Astrocyte (in vitro differentiated cells and primary cell): ENCODE measurements at regions not wholly inside any gene's neighbourhood (a gene's known extent, or its start where the extent isn't known, plus 50 kb on each side); places are given as distances from the start of the nearest gene placed in this dataset.

Experiments
- DNase-seq: peaks from one replicate; pipeline ENCODE4 v3.0.0-alpha.2; 2010; ENCODE audit warnings: low read depth
- FAIRE-seq: peaks from 2 replicates; lab custom pipeline; 2011; peaks lifted over from hg19 to GRCh38; lab: Jason Lieb, UNC
- H2AFZ ChIP-seq: 2 replicates; pipeline ENCODE4 v1.6.0; 2012; ENCODE audit warnings: low read depth, low read length, inconsistent platforms
- H3K27ac ChIP-seq: 2 replicates; pipeline ENCODE4 v1.5.1; 2011; ENCODE audit warnings: low read depth, low read length, inconsistent platforms
- H3K27me3 ChIP-seq: 2 replicates; pipeline ENCODE4 v1.6.0; 2011; ENCODE audit warnings: low read length, inconsistent platforms; ENCODE audit not compliant: insufficient read depth
- H3K36me3 ChIP-seq: 2 replicates; pipeline ENCODE4 v1.5.1; 2011; ENCODE audit warnings: low read length, inconsistent platforms; ENCODE audit not compliant: insufficient read depth
- H3K4me1 ChIP-seq: 2 replicates; pipeline ENCODE4 v1.5.1; 2011; ENCODE audit warnings: low read length, inconsistent platforms; ENCODE audit not compliant: insufficient read depth
- H3K4me2 ChIP-seq: 2 replicates; pipeline ENCODE4 v1.6.0; 2012; ENCODE audit warnings: low read length, inconsistent platforms
- H3K4me3 ChIP-seq: 2 replicates; pipeline ENCODE4 v1.5.1; 2011; ENCODE audit warnings: low read depth, mild to moderate bottlenecking, low read length, inconsistent platforms; ENCODE audit not compliant: insufficient read depth
- H3K79me2 ChIP-seq: 2 replicates; pipeline ENCODE4 v1.6.0; 2012; ENCODE audit warnings: mild to moderate bottlenecking, low read length, inconsistent platforms; ENCODE audit not compliant: insufficient read depth
- H3K9ac ChIP-seq: 2 replicates; pipeline ENCODE4 v1.6.0; 2012; ENCODE audit warnings: mild to moderate bottlenecking, low read length, inconsistent platforms
- H3K9me3 ChIP-seq: 2 replicates; pipeline ENCODE4 v1.5.1; 2012; ENCODE audit warnings: low read depth, mild to moderate bottlenecking, low read length, inconsistent platforms; ENCODE audit not compliant: insufficient read depth
- H4K20me1 ChIP-seq: 2 replicates; pipeline ENCODE4 v1.6.0; 2012; ENCODE audit warnings: low read length, inconsistent platforms; ENCODE audit not compliant: insufficient read depth
- H3K27ac Mint-ChIP-seq: one replicate; pipeline ENCODE4 v1.8.0; 2021; ENCODE audit warnings: mild to moderate bottlenecking, mixed read lengths; ENCODE audit not compliant: unreplicated experiment
- H3K27me3 Mint-ChIP-seq: one replicate; pipeline ENCODE4 v1.8.0; 2021; ENCODE audit warnings: low read depth, mixed read lengths; ENCODE audit not compliant: unreplicated experiment
- H3K36me3 Mint-ChIP-seq: one replicate; pipeline ENCODE4 v1.8.0; 2021; ENCODE audit warnings: low read depth, mixed read lengths; ENCODE audit not compliant: unreplicated experiment
- H3K4me1 Mint-ChIP-seq: one replicate; pipeline ENCODE4 v1.8.0; 2021; ENCODE audit warnings: low read depth, mixed read lengths; ENCODE audit not compliant: unreplicated experiment
- H3K4me3 Mint-ChIP-seq: one replicate; pipeline ENCODE4 v1.8.0; 2021; ENCODE audit warnings: mild to moderate bottlenecking, moderate library complexity, mixed read lengths; ENCODE audit not compliant: unreplicated experiment
- H3K9me3 Mint-ChIP-seq: one replicate; pipeline ENCODE4 v1.8.0; 2021; ENCODE audit warnings: mild to moderate bottlenecking, mixed read lengths; ENCODE audit not compliant: unreplicated experiment
- EZH2 ChIP-seq: IDR thresholded peaks from 2 replicates; pipeline ENCODE4 v1.6.1; 2012; ENCODE audit warnings: mild to moderate bottlenecking, low read length, inconsistent platforms; ENCODE audit not compliant: insufficient read depth
- TF ChIP-seq, protein P1 (sequence below): IDR thresholded peaks from 2 replicates; pipeline ENCODE4 v1.5.1; 2011; ENCODE audit warnings: low read depth, mild to moderate bottlenecking, inconsistent platforms, low read length, moderate library complexity; ENCODE audit not compliant: insufficient read depth

DNA sequence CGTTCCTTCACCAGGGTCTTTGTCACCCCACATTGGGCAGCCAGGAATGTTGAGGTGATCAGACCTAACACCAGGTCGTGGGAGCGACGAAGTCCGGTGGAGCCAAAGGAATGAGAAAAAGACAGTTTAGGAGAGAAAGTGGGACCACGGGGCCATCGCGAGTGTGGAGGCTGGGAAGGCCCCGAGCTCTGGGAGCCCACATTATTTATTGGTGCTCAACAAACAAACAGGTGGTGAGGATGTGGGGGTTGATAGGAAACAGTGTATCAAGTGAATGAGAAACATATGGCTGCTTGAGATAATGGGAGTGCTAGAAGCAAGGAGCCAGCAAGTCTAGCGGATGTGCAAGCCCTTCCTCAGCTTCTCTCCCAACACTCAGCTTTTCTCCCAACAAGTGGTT, 287.1 kb upstream of the SGK1 start:
- no peak overlapping the region for H2AFZ ChIP-seq
- H3K79me2 ChIP-seq, result no peaks in the 10 kb centered on the region
- no peak overlapping the region for H3K4me3 ChIP-seq
- DNase-seq, result no peak
- Mint-ChIP-seq H3K4me3 (no peak overlapping the region), H3K36me3 (peaks cover 4% of the 10 kb centered on the region), H3K27me3 (no peaks in the 10 kb centered on the region), H3K4me1 (no peaks in the 10 kb centered on the region), H3K9me3 (peaks cover 17% of the 10 kb centered on the region), H3K27ac (no peak overlapping the region)
- no peak overlapping the region for H3K4me2 ChIP-seq
- no peak overlapping the region for H3K27ac ChIP-seq
- TF ChIP-seq, protein P1, sequence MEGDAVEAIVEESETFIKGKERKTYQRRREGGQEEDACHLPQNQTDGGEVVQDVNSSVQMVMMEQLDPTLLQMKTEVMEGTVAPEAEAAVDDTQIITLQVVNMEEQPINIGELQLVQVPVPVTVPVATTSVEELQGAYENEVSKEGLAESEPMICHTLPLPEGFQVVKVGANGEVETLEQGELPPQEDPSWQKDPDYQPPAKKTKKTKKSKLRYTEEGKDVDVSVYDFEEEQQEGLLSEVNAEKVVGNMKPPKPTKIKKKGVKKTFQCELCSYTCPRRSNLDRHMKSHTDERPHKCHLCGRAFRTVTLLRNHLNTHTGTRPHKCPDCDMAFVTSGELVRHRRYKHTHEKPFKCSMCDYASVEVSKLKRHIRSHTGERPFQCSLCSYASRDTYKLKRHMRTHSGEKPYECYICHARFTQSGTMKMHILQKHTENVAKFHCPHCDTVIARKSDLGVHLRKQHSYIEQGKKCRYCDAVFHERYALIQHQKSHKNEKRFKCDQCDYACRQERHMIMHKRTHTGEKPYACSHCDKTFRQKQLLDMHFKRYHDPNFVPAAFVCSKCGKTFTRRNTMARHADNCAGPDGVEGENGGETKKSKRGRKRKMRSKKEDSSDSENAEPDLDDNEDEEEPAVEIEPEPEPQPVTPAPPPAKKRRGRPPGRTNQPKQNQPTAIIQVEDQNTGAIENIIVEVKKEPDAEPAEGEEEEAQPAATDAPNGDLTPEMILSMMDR, result no peak
- no peak for TF ChIP-seq EZH2
- no peaks in the 10 kb centered on the region for H3K36me3 ChIP-seq
- no peak for FAIRE-seq
- H3K9ac ChIP-seq, result no peak overlapping the region
- peaks cover 3% of the 10 kb centered on the region for H3K9me3 ChIP-seq
- H3K4me1 ChIP-seq, result no peaks in the 10 kb centered on the region
- no peaks in the 10 kb centered on the region for H4K20me1 ChIP-seq
- H3K27me3 ChIP-seq, result no peaks in the 10 kb centered on the region

DNA sequence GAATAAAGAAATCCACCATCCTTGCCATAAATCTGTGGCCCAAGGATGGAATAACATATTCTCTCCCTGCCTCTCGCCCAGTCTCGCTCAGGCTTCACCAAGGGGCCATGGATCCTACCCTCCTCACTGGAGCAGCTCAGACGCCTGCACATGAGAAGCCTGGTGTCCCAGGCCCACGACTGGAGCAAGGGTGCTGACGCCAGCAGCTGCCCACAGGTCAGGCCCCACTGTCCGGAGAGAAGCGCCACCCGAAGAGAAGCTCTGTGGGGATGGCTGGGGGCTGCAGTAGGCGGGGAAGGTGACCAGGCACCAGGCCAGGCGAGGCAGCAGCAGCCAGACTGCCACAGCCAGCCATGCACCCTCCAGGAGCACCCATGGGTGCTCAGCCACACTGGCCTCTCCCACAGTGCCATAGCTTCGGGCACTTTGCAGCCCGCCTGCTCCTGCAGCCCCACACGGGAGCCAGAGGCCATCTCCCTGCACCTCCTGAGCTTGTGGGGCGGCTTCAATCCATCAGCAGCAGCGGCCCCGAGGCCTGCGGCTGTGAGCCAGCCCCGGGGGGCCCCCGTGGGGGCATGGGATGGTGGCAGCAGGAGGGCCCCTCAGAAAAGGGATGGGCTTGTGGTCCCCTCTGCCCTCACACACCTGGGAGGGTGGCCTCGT, 286.2 kb upstream of the SGK1 start:
- no peaks in the 10 kb centered on the region for H3K4me1 ChIP-seq
- H3K79me2 ChIP-seq, result no peaks in the 10 kb centered on the region
- no peaks in the 10 kb centered on the region for H3K27me3 ChIP-seq
- H2AFZ ChIP-seq, result no peak overlapping the region
- Mint-ChIP-seq H3K9me3 (peaks cover 17% of the 10 kb centered on the region), H3K36me3 (peaks cover 4% of the 10 kb centered on the region), H3K4me1 (no peaks in the 10 kb centered on the region), H3K27me3 (no peaks in the 10 kb centered on the region), H3K27ac (no peak overlapping the region), H3K4me3 (no peak overlapping the region)
- H3K27ac ChIP-seq, result no peak overlapping the region
- H3K9me3 ChIP-seq, result peaks cover 3% of the 10 kb centered on the region
- H4K20me1 ChIP-seq, result no peaks in the 10 kb centered on the region
- H3K4me3 ChIP-seq, result no peak overlapping the region
- TF ChIP-seq, protein P1, result no peak
- no peak for TF ChIP-seq EZH2
- no peak overlapping the region for H3K4me2 ChIP-seq
- no peaks in the 10 kb centered on the region for H3K36me3 ChIP-seq
- no peak overlapping the region for H3K9ac ChIP-seq
- no peak for DNase-seq
- no peak for FAIRE-seq

DNA sequence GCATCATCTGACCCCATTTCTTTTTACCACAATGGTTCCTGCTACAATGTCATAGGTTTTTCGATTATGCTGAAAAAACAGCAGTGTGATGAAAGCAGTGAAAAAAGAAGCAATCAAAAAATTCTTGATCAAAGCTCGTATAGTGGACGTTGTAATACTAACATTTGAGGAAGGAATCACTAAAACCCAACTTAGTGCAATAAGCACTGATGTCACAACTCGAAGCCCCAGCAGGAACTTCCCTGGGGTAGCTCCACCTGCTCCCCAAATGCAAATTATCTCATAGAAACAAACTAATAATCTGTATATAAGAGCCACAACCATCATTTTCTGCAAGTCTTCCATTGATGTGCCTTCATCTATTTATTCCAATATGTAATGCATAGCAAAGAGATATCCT, 285.6 kb upstream of the SGK1 start:
- Histone ChIP-seq H3K9ac (no peak overlapping the region), H3K79me2 (no peaks in the 10 kb centered on the region), H4K20me1 (no peaks in the 10 kb centered on the region), H3K9me3 (peaks cover 3% of the 10 kb centered on the region), H3K4me1 (no peaks in the 10 kb centered on the region), H2AFZ (no peak overlapping the region), H3K27me3 (no peaks in the 10 kb centered on the region), H3K27ac (no peak overlapping the region), H3K4me3 (no peak overlapping the region), H3K4me2 (no peak overlapping the region), H3K36me3 (no peaks in the 10 kb centered on the region)
- no peak overlapping the region for H3K4me3 Mint-ChIP-seq
- no peak for TF ChIP-seq EZH2
- TF ChIP-seq, protein P1, result no peak
- no peaks in the 10 kb centered on the region for H3K4me1 Mint-ChIP-seq
- DNase-seq (no peak), FAIRE-seq (no peak)
- H3K36me3 Mint-ChIP-seq, result peaks cover 4% of the 10 kb centered on the region
- H3K27me3 Mint-ChIP-seq, result no peaks in the 10 kb centered on the region
- H3K27ac Mint-ChIP-seq, result no peak overlapping the region
- H3K9me3 Mint-ChIP-seq, result peaks cover 17% of the 10 kb centered on the region
